Activated naive CD4-positive, alpha-beta T cell treated with Interleukin-2 at 50 U/mL for 16 hours (primary cell): ENCODE measurements at regions not wholly inside any gene's neighbourhood (a gene's known extent, or its start where the extent isn't known, plus 50 kb on each side); places are given as distances from the start of the nearest gene placed in this dataset.

ENCODE experiments used
- DNase-seq: peaks from one replicate; pipeline ENCODE4 v3.0.0-alpha.2; 2020

DNA sequence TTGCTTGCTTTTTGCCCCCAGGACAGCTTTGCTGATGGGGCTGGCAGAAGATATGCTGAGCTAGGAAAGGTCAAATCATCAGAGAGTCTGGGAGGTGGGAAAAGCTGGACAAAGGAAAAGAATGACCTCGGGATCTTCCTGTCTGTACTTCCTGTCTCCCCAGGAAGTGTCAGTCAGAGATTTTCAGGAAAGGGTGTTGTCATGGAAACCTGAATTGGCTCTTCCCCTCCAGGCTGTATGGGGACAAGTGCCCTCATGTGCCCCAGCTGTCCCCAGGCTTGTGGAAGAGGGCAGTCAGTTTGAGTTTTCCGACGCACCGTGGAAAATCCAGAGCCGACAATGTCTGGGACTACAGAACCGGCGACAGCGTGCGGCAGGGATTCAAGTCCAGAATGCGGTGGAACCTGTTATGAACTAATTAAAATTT, 122.7 kb upstream of the ZFHX3 start:
- DNase-seq, result no peak

DNA sequence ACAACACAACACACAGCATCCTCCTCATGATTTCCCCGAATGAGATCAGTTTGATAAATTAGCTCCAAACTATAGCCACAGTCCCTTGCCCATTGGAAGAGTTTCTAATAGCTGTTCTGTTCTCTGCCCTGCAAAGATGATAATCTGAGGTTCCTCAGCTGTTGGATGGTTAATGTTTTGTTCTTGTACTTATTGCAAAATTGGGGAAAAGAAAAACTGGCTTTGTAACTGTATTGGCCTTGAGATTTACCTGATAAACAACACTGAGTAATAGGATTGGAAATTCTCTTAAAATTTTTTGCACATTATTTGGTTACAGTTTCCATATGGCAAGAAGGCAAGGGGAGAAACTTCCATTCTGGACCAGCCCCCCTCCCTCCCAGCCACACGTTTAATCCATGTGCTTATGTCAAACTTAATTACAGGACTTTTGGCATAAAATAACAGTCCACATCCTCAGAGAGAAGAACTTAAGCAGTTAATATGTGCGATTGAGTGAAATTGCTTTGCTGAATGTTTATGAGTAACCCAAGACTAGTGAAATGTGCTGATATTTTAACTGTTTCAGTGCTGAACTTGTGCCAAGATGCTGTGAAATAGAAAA, 119.1 kb upstream of the ZFHX3 start:
- no peak for DNase-seq

DNA sequence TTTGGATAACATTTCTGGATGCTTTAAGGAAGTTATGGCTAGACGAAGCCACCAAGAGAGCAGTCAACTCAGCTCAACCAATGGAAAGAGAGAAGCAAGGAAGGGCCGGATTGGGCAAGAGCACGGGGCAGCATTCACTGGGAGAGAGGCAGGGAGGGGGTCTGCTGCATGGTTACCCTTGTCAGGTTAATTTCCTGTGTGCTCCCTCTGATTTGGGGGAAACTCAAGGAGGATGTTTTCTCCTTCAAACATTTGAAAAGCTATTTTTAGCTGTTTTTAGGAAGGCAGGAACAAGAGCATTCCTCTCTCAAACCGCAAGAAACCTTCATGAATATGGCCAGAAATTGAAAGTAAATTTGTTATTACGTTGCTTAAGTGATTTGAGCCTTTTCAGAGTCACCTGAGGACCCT, 118.5 kb upstream of the ZFHX3 start:
- no peak for DNase-seq

DNA sequence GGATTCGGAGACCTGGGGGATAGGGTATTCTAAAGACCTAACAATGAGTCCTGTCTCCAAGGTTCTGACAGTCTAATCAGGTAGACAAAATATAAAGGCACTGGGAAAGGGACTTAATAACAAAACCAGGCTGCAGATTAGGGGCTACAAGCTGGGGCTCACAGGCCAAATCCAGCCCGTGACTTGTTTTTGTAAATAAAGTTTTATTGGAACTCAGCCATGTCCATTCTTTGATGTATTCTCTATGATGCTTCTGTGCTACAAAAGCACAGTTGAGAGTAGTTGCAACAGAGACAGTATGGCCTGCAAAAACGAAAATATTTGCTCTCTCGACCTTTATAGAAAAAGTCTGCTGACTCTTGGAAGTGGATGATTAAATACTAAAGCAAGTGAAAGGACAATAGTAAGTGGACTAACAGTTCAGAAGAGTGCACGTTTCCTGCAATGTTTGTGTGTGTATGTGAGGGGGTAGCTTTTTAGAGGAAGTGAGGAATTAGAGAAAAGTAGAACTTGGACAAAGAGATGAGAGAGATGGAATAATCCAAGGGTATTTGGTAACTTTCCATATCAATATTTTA, 115.4 kb upstream of the ZFHX3 start:
- DNase-seq, result no peak

DNA sequence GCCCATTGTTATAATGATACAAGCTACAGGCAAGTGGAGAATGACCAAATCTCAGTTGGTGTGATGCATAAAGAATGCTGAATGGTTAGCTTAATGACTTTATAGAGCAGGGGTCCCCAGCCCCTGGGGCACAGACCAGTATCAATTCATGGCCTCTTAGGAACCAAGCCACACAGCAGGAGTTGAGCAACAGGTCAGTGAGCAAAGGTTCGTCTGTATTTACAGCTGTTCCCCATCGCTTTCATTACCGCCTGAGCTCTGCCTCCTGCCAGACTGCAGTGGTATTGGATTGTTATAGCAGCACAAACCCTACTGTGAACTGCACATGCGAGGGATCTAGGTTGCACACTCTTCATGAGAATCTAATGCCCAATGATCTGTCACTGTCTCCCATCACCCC, 114.0 kb upstream of the ZFHX3 start:
- DNase-seq, result no peak

DNA sequence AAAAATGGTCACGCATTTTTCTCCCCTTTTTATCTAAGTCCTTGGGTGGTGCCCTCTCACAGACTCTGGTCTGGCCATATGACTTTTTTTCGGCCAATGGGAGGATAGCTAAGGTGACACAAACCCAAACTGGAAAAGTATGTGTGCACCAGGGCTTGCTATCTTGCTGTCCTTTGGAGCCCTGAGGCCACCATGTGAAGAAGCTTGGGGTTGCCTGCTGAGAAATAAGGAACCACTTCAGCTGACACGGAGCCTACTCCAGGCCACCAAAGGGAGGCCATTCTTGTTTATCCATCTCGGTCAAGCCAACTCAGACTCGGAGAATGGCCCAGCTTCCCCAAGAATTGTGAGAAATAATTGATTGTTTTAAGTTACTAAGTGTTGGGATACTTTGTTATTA, 111.4 kb upstream of the ZFHX3 start:
- DNase-seq, result no peak

DNA sequence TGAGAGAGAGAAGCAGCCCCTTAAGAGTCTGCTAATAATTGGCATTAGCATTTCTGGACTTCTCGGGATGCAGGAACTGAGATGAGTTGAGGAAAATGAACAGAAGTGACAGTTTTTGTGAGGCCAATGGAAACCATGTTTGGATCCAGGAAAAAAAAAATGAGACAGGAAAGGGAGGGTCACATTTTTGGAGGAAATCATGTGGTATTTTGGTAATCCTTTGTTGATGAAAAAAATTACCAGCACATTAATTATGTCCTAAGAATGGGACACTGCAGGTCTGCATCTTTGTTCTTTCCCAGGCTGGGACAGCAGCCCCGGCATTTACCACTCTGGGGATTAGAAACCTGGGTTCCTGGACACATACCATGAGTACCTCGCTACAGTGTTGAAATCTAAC, 109.9 kb upstream of the ZFHX3 start:
- DNase-seq, result no peak

DNA sequence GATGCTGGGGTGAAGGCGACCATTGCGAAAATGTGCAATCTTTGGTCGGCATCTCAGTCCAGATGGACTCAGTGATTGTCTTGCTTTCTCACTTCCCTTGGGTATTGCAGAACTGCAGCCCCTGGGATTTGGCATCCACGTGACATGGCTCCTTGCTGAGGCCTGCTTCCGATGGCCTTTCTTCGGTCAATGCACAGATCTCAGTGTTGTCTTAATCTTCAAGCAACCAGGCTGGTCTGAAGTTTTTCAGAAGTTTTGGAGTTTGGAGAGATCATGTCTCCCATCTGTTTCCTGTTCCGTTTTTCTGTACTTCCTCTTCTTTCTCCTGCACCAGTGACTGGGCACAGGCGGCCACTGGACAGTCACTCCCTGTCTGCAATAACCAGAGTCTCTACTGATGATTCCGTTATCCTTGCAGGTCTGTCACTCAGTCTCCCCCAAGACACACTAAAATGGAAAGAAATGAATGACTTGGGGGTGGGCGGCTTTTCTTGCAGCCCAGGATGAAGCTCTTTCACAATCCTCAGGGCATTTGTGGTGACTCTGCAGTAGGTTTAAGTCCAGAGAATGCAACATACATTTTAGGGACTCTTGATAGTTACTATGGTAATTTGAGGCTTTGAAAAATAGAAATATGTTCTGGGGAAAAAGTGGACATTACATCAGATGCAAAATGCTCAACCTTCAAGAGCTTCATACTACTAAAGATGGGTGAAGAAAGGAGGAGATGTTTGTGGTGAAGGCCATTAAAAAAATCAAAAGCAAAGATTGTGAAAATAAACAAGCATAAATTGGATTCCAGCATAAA, 106.3 kb upstream of the ZFHX3 start:
- no peak for DNase-seq

DNA sequence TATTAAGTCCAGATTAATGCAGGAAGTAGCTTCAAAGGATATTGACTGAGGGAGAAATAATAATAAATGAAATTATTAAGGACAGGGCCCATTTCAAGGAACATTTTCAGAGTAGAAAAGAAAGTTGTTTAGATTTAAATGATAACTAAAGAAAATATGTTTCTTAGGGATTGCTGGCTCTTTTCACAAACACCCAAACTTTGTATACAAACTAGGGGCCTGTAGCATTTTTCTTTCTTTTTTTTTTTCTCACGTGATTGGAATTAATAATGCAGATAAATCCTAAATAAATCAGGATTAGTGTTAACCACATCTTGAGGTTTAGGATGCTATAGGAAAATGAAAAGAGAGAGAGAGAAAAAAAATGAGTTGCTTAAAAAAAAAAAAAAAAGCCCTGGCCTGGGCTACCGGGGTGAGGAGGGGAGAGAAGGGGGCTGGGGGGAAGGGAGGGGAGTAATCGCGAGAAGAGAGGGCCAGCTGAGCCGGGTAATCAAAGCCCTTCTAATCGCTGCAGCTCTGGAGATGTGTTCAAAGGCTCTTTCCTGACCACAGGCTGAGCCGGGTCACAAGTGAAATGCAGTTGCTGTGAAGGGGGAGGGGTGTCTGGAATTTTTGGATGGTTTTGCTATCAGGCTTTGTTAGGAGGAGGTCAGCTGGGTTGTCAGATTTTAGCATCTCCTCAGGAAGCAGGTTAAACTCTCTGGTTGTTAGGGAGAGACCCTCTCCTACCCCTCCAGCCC, 104.6 kb upstream of the ZFHX3 start:
- DNase-seq, result no peak

DNA sequence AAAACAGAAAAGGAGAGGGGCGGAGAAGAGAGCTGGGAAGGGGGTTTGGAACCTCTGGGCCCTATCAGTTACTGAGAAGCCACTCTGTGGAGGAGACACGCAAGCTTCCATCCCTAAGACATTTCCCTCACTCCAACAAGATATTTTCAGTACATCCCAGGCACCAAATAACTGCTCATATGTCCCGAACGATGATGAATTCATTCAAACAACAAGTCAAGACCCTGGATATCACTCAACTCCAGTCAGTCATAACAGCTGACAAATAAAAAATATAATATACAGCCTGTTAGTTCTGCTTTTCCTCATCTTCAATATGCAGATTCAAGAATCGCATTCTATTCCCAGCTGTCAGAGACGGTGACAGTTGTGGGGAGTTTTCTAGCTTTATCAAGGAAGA, 104.0 kb upstream of the ZFHX3 start:
- DNase-seq, result no peak

DNA sequence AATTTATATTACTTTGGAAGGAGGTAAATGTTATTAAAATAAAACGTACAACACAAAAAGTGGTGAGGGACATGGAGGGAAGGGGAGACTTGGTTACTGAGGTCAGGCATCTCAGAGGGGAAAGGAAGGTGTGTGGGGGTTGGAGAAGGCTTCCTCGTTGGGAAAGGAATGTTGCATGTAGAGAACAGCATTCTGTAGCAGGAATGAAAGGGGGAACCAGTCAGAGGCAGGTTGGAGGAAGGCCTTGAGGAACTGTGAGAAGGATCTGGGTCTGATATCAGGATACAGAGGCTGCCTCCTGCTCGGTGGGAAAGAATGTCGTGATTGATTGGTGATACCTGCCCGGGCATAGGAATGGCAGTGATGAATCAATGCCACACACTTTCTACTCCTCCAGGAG, 103.3 kb upstream of the ZFHX3 start:
- DNase-seq, result no peak

DNA sequence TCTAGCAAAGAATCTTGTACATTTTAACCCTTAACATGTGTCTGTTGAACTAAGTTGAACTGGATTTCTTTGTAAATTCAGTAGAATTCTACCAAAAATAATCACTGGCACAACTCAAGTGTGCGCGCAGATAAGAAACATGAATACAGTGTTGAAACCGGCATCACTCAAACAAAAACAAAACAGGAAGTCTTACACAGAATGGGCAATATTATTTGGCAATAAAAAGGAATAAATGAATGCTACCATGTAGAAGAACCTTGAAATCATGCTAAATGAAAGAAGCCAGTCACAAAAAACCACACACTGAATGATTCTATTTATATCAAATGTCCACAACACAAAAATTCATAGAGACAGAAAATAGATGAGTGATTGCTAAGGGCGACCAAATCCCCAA, 102.9 kb upstream of the ZFHX3 start:
- DNase-seq, result no peak

DNA sequence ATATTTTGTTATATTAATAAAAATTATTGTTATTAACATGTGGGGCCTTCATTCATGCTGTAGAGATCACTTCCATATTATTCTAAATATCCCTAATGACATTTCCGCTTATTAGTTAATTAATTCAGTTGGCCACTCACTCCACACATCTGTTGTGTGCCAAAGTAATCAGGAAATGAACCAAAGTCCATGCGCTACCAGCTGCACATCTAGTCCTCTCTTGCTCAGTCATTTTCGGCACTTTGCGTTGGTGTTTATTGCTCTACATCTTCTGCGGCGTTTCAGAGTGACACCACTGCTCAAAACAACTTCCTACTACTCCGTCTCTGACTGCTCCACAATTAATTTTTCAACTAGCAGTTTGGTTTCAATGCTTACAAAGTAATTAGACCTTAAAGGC, 101.4 kb upstream of the ZFHX3 start:
- no peak for DNase-seq

DNA sequence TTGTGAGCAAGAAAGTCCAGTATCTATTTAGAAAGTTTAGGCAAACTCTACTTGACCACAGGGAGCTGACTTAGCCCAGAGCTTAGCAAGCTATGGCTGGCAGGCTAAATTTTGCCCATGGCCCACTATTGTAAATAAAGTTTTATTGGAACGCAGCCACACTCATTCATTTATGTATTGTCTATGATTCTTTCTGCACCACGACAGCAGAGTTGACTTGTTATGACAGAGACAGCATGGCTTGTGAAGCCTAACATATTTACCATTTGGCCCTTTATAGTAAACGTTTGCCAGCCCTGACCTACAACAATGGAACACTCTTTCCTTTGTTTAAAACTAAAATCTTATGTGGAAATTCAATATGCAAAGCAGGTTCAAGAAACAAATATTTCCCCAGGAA, 100.0 kb upstream of the ZFHX3 start:
- no peak for DNase-seq

DNA sequence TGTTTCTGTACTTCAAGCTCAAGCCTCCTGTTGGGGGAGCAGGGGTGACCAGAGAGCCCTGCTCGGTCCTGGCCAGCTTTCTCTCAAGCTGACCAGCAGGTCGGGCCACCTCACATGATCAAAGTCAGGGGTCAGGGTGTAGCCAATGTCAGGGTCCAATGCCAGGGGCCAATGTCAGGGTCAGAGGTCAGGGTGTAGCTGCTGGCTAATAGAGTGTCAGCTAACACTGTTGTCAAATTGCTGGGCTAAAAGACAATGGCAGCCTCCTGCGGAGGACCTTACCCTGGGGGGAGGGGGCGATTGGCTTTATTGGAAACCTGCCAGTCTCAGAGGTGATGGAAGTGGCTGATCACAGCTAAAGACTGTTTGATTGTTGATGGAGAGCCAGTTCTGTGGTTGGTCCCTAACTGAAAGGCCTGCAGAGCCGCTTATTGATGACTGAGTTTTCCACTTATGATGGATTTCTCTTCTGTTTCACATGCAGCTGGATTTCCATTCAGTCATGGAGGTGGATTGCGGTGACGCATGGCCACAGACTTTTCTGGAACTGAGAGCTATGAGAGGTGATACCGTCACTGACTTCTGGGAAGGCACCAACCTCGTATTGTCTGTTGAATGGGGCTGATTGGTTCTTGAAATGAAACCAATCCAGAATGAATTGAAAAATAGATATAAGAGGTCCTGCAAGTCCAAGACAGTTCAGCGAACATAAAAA, 97.4 kb upstream of the ZFHX3 start:
- no peak for DNase-seq

DNA sequence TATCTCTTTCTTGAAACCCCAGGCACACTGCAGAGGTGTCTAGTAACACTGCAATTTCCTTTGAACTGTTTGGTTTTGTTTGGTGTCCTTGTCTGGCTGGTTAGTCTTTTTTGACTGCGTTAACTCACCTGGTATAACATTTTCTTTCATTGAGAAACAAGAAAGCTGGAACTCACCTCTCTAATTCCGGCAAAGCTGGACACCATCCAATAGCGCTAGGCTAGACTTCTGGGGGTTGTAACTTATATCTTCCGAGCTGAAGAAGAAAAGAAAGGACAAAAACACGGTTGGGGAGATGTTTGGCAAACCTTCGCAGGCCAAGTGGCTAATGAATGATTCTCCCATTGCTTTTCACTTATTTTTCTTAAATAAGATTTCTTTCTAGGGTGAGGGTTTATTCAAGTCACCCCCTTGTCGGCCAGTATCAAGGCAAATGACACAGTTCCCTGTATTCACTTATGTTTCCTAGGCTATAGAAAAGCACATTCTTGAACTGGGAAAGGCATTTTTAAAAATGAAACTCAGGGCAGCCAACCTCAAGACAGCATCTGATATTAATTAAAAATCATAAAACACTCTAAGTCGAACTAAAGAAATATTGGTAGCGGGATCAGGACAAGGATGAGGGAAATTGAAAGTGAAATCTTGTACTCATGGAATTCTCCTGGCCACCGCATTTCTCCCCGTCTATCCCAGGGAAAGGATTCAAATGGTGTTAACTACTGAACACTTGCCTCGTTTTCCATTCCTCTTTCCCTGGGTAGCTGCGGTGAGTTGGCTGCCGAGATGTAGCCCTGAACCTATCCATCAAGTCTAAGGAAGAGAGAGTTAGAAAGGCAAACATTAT, 95.9 kb upstream of the ZFHX3 start:
- DNase-seq, result no peak

DNA sequence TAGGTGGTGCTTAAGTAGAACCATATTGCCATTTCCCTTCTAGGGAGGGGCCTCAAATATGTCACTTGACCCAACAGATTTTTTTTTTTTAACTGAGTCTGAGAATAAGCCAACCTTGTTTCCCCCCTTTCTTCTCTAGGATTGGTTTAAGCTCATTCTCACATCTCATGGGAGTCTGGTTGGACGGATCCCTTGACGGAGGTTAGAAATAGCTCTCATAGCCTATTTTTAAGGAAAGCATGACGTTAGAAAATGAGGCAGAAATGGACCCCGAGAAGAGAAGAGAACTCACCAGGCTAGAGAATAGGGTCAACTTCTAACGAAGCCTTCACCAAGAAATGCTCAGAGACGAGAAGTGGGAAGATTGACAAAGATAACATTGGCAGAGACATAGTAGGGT, 95.1 kb upstream of the ZFHX3 start:
- no peak for DNase-seq

DNA sequence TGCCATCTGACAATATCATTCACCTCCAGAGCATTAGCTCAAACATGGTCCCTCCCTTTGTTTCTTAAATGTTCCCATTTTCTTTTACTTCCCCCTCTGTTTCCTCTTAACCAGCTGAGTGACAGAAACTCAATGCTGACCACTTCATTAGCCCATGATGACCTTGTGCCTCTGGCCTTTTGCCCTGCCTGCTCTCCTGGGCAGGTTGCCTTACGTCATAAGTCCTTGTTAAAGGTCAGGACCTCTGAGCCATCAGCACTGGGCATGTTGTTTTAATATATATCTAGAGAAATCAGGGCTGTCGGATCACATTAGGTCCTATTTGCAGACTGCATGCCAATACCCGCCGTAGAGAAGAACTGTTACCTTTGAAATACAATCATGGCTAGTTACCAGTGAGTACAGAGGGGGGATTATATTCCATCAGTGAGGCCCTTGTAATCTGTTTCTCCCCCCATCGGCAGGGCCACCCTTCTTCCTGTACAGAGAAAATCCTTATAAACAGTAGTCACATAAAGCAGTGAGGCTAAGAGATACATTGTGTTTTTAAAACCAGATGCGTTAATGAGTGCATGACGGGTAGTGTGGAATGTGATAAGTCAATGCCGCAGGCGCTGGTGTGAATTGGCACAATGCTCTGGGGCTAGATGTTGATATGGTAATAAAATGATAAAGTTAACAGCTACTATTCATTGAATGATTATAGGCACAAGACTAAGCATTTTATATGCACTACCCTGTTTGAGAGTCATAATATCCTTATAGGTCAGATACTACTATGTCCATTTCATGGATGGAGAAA, 94.3 kb upstream of the ZFHX3 start:
- no peak for DNase-seq

DNA sequence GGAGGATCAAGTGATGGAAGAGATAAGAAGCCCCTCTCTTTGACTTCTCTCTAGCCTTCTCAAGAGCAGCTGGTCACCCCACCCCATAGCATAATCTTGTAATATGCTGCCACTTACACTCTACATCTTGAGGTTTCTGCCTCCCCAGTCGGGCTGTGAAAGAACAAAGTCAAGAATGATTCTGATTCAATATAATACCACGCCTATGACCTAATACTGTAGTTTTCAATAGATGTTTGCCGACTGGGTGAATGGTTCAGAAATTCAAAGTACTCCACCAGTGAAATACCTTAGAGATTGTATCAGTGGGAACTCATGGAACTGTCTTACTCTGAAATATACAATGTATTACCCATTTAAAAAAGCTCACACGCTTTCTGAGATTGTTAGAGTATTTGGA, 93.0 kb upstream of the ZFHX3 start:
- DNase-seq, result no peak

DNA sequence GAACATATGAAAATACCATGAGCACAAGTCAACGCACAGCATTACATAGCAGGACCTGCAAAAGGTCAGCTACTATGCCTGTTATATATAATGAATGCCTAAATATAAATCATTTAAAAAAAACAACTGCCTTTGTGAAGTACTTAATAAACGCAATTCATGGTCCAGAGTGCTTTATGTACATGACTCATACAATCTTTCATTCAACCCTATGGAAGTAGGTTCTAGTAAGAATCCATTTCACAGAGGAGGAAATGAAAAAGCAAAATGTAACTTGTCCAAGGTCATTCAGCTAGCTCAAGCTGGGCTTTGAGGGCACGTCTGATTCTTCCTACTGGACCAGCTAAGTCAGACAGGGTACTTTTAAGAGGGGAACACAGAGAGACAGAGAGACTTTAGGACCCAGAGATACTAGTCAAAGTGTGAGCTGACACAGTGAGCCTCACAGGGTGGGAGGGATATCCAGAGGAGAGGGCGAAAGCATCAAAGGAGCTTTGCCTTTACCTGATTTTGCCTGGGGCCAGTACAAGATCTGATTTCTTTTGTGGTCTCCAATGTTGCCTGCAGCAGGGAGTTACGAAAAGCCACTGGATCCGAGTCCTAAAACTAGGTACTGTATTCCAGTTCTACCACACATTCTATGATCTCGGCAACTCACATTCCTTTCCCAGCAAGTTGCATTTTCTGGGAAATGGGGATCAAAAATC, 83.4 kb upstream of the ZFHX3 start:
- DNase-seq, result no peak

DNA sequence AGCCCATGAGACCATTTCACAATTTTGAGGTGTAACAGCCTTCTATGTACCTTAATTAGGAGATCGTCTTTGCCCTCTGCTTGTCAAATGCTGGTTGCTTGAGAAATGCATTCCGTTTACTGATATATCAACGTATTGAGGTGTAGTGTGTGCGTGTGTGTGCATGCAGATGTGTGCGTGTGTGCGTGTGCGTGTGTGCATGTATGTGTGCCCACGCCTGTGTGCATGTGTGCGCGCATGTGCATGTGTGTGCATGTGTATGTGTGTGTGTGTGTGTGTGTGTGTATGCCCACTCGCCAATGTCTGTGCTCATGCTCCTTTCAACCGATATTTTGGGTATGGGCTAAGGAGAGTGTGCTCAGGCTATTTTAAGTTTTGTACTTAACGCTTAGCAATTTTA, 81.5 kb upstream of the ZFHX3 start:
- DNase-seq, result no peak
